ENCODE measurements at regions not wholly inside any gene's neighbourhood (a gene's known extent, or its start where the extent isn't known, plus 50 kb on each side); places are given as distances from the start of the nearest gene placed in this dataset.
"Not testable (repeated sequence)": the region's sequence is repeated elsewhere in the genome, so short reads cannot be mapped to it uniquely, and the experiment has no call there.

- no peak for FAIRE-seq
Observed at GRCh38 chr2:133886735-133887675, 318.7 kb upstream of the NCKAP5 start.

- FAIRE-seq: no peak
Observed at GRCh38 chr2:133887676-133888040, 319.4 kb upstream of the NCKAP5 start.

DNA sequence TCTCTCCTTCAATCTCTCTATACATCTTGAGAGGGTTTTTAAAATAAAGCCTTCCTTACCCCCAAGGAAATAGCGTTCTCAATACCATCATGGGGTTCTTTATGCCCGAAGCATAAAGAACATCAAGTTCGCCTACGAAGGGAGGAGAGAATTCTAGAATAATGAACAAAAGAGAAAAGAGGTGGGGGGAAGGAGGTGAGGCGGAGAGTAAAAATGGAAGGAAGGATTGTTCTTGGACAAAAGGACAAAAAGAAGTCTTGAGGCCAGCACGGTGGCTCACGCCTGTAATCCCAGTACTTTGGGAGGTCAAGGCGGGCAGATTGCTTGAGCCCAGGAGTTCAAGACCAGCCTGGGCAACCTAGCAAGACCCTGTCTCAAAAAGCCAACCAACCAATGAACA is 319.8 kb upstream of the NCKAP5 start:
- FAIRE-seq: no peak

GRCh38 chr2:133888621-133889219 is 320.5 kb upstream of the NCKAP5 start:
- no peak for FAIRE-seq

DNA sequence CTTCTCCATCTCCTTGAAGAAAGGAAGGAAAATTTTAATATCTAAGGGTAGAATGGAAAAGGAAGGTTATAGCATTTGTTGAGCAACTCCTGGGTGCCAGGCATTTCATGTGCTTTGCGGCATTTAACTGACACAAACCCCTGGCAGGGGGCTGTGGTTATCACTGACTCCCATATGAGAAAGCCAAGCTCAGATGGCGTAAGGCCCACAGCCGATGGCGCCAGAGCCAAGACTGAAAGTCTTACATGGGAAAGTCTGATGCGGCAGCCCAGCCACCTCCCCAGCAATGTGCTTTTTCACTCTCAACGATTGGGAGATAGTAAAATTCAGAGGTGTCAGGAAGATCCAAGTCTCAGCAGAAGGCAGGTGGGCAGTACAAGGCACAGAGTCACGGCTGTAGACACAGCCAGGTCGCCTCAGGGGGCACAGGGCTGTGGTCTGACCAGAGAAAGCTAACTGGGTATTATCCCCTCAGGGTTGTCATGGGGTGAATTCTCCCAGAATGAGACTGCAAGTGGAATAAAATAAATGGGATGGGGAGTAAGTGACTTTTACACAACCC is 324.2 kb upstream of the NCKAP5 start:
- FAIRE-seq: no peak

- FAIRE-seq: no peak
Observed at GRCh38 chr2:133894429-133894828, 326.2 kb upstream of the NCKAP5 start.

GRCh38 chr2:133897838-133898237 is 329.6 kb upstream of the NCKAP5 start:
- not testable (repeated sequence) for FAIRE-seq

DNA sequence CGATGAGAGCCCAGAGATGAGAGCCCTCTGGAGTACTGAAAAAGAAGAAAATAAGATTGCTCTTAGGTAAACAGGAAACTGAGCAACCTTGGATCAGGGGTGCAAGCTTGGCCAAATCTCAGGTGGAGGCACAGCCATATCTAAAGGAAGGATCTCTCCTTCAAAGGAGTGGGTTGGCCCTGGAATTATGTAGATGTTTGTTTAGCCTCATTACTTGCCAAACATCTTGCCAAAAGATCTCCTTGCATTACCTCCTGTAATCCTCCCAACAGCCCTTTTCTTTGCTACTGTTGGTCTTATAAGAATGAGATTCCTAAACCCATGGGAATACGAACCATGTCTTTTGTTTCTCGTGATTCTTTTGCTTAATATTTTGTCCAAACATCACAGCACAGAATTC is 332.6 kb upstream of the NCKAP5 start:
- no peak for FAIRE-seq

GRCh38 chr2:133906396-133906795 is 338.1 kb upstream of the NCKAP5 start:
- FAIRE-seq: no peak

DNA sequence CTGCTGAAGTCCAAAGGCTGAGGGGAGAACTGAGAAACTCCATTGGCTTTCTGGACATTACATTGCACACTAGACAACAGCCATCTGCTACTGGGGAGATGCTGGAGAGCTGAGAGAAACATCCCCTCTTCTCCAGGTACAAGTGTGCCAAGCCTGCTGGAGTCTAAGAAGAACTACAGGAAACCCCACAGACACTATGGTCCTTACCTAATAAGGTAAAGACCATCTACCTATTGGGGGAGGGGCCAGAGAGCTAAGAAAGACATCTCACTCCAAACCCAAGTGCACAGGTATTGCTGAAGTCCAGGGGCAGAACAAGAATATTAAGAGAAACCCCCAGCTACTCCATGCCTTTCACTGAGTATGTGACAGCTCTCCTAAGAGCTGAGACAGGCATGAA is 338.7 kb upstream of the NCKAP5 start:
- no peak for FAIRE-seq

DNA sequence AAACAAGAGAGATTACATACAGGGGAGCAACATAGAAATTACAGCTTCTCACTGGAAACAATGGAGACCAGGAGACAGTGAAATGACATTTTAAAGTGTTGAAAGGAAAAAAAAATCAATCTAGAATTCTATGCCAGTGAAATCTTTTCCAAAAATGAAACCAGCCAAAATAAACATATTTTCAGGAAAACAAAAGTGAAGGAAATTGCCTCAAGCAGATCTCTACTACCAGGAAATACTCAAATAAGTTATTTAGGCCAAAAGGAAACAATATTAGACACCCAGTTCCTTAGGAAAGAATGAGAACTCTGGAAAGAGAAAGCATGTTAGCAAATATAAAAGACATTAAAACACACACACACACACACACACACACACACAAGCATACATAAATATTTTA is 339.9 kb upstream of the NCKAP5 start:
- no peak for FAIRE-seq

- FAIRE-seq: no peak
Observed at GRCh38 chr2:133918141-133918540, 335.7 kb upstream of the MGAT5 start.

- no peak for FAIRE-seq
Observed at GRCh38 chr2:133919285-133919684, 334.6 kb upstream of the MGAT5 start.

GRCh38 chr2:133927894-133928293 is 326.0 kb upstream of the MGAT5 start:
- FAIRE-seq: no peak

GRCh38 chr2:133936096-133936495 is 317.8 kb upstream of the MGAT5 start:
- FAIRE-seq: no peak

DNA sequence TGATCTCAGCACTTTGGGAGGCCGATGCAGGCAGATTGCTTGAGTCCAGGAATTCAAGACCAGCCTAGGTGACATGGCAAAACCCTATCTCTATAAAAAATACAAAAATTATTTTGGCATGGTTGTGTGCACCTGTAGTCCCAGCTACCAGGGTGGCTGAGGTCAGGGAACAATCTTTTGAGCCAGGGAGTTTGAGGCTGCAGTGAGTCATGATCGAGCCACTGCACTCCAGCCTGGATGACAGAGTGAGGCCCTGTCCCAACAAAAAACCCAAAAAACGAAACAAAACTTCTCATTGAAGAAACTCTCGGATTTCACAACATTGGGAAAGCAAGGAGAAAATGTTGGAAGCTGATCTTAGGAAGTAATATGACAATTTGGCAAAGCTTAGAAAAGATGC is 317.3 kb upstream of the MGAT5 start:
- no peak for FAIRE-seq

GRCh38 chr2:133937669-133938068 is 316.2 kb upstream of the MGAT5 start:
- no peak for FAIRE-seq

GRCh38 chr2:133940134-133940533 is 313.7 kb upstream of the MGAT5 start:
- FAIRE-seq: no peak

DNA sequence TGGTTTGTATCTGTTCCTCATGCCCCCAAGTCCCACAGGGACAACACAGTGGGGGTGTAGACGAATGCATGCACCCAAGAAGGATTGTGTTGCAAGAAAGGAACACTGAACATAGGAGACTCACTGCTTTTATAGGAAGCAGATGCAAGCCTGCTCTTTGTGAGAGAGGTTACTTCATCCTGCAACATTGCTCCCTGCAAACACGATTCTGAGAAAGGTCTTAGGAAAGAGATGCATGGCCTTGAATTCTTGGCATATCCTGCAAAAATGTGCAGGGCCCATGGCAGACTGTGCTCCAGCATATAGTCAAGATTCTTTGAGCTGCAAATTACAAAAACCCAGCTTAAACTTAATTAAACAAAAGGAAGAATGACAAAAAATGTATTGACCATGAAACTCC is 312.2 kb upstream of the MGAT5 start:
- FAIRE-seq: no peak

DNA sequence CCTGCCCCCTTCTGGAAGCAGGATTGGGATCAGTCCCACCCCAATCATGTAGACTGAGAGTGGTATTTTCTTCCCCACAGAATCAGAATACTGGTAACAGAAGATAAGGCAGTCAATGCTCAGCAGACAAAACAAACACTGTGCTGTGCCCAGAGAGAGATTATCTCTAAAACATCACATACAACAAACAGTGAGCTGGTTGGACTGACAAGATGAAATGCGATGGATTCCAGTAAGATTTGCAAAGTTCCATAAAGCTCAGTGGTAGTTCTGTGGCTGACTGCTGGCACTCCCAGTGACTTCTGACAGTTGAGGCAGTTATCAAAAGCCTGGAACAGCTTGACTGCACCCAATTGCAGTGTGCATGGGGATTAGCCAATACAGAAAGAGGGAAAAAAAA is 311.5 kb upstream of the MGAT5 start:
- FAIRE-seq: no peak

DNA sequence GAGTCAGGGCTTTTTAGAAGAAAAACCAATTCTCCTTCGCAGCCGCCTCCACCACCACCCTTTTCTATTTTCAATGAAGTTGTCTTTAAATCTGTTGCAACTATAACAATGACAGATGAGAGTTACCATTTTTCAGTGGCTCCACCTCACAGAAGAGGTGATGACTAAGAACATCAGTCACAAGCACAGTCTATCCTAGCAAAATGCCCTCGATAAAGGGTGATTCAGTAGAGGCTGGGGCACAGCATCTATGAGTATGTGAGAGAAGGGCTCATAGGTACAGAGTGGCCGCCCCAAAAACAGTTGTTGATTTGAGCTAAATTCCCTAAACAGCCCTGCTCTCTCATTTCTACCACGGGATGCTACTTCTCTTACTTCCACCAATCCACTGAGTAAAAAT is 310.8 kb upstream of the MGAT5 start:
- FAIRE-seq: no peak

GRCh38 chr2:133945089-133945488 is 308.8 kb upstream of the MGAT5 start:
- no peak for FAIRE-seq

- FAIRE-seq: no peak
Observed at GRCh38 chr2:133947057-133947456, 306.8 kb upstream of the MGAT5 start.
